DOHH2 (cell line): ENCODE measurements at regions not wholly inside any gene's neighbourhood (a gene's known extent, or its start where the extent isn't known, plus 50 kb on each side); places are given as distances from the start of the nearest gene placed in this dataset.

Experiments used
- H3F3A ChIP-seq: fragments of 200-600 bp; sonication (generic), shearing (Covaris generic); 2 replicates; pipeline ENCODE4 v1.6.0; 2016; ENCODE audit warnings: antibody characterized with exemption, mild to moderate bottlenecking; ENCODE audit not compliant: control insufficient read depth, insufficient read depth
- H3K27ac ChIP-seq: fragments of 200-600 bp; sonication (generic); 2 replicates; pipeline ENCODE4 v1.5.1; 2014; ENCODE audit warnings: low read depth, mild to moderate bottlenecking, low read length, moderate library complexity
- H3K27me3 ChIP-seq: fragments of 200-600 bp; sonication (generic); 2 replicates; pipeline ENCODE4 v1.6.1; 2014; ENCODE audit warnings: mild to moderate bottlenecking, low read length, mixed read lengths; ENCODE audit not compliant: control insufficient read depth
- H3K36me3 ChIP-seq: fragments of 200-600 bp; sonication (generic); 2 replicates; pipeline ENCODE4 v1.6.1; 2014; ENCODE audit warnings: mild to moderate bottlenecking, low read length, moderate library complexity, mixed read lengths; ENCODE audit not compliant: control insufficient read depth
- H3K4me1 ChIP-seq: fragments of 200-600 bp; sonication (generic); 2 replicates; pipeline ENCODE4 v1.6.1; 2014; ENCODE audit warnings: mild to moderate bottlenecking, low read length, mixed read lengths; ENCODE audit not compliant: control insufficient read depth
- H3K4me2 ChIP-seq: fragments of 200-600 bp; sonication (generic); 2 replicates; pipeline ENCODE4 v1.6.0; 2014; ENCODE audit warnings: mild to moderate bottlenecking, low read length, moderate library complexity
- H3K4me3 ChIP-seq: fragments of 200-600 bp; sonication (generic); 2 replicates; pipeline ENCODE4 v1.5.1; 2014; ENCODE audit warnings: mild to moderate bottlenecking, low read length, mixed read lengths
- H3K79me2 ChIP-seq: fragments of 200-600 bp; sonication (generic); 2 replicates; pipeline ENCODE4 v1.6.1; 2014; ENCODE audit warnings: mild to moderate bottlenecking, low read length, mixed read lengths; ENCODE audit not compliant: control insufficient read depth
- H3K9me2 ChIP-seq: fragments of 200-600 bp; sonication (generic); replicated peaks from 2 replicates; pipeline ENCODE4 v1.6.1; 2014; ENCODE audit warnings: mild to moderate bottlenecking, low read length, mixed read lengths; ENCODE audit not compliant: control insufficient read depth
- H3K9me3 ChIP-seq: fragments of 200-600 bp; sonication (generic); 2 replicates; pipeline ENCODE4 v1.6.1; 2014; ENCODE audit warnings: antibody characterized with exemption, low read length, mixed read lengths; ENCODE audit not compliant: control insufficient read depth, insufficient read depth
- H4K20me1 ChIP-seq: fragments of 200-600 bp; sonication (generic); 2 replicates; pipeline ENCODE4 v1.6.0; 2014; ENCODE audit warnings: low read depth, mild to moderate bottlenecking, antibody characterized with exemption, low read length, moderate library complexity; ENCODE audit not compliant: control insufficient read depth, insufficient read depth
- CTCF ChIP-seq: fragments of 200-600 bp; sonication (generic); IDR thresholded peaks from one replicate; pipeline ENCODE4 v1.5.1; 2014; ENCODE audit warnings: antibody characterized with exemption, mild to moderate bottlenecking, low read depth, low read length; ENCODE audit not compliant: poor library complexity, severe bottlenecking
- EZH2phosphoT487 ChIP-seq: fragments of 200-600 bp; sonication (generic); IDR thresholded peaks from 2 replicates; pipeline ENCODE4 v1.6.1; 2017; ENCODE audit warnings: borderline replicate concordance, mild to moderate bottlenecking, antibody characterized with exemption, low read length, moderate library complexity, mixed read lengths

GRCh38 chr20:55555075-55555650, 450.2 kb downstream of the CBLN4 start:
- no peak overlapping the region for H3K27ac ChIP-seq
- H3K9me2 ChIP-seq, result no peaks in the 10 kb centered on the region
- no peaks in the 10 kb centered on the region for H3K9me3 ChIP-seq
- H3K27me3 ChIP-seq, result no peaks in the 10 kb centered on the region
- TF ChIP-seq CTCF (no peak), EZH2phosphoT487 (no peak)
- H3K4me1 ChIP-seq, result no peaks in the 10 kb centered on the region
- no peaks in the 10 kb centered on the region for H4K20me1 ChIP-seq
- no peak overlapping the region for H3K4me2 ChIP-seq
- H3K79me2 ChIP-seq, result no peaks in the 10 kb centered on the region
- no peaks in the 10 kb centered on the region for H3K36me3 ChIP-seq
- H3F3A ChIP-seq, result no peaks in the 10 kb centered on the region
- H3K4me3 ChIP-seq, result no peak overlapping the region

- H3K27ac ChIP-seq, result no peak overlapping the region
- TF ChIP-seq EZH2phosphoT487, result no peak
- TF ChIP-seq CTCF, result no peak
Observed at GRCh38 chr20:55544638-55545037, 460.7 kb downstream of the CBLN4 start.

GRCh38 chr20:55540486-55540885, 464.8 kb downstream of the CBLN4 start:
- Histone ChIP-seq H4K20me1 (no peaks in the 10 kb centered on the region), H3K4me2 (no peak overlapping the region), H3K36me3 (no peaks in the 10 kb centered on the region), H3K4me3 (no peak overlapping the region), H3K27ac (no peak overlapping the region), H3F3A (no peaks in the 10 kb centered on the region), H3K4me1 (no peaks in the 10 kb centered on the region), H3K9me3 (no peaks in the 10 kb centered on the region; the same call in 1 of the 2 replicates), H3K79me2 (no peaks in the 10 kb centered on the region), H3K9me2 (no peaks in the 10 kb centered on the region), H3K27me3 (no peaks in the 10 kb centered on the region)
- TF ChIP-seq EZH2phosphoT487, result no peak
- no peak for TF ChIP-seq CTCF

More at GRCh38 chr20:55544638-55545037, 460.7 kb downstream of the CBLN4 start:
- H3K9me3 ChIP-seq, result no peaks in the 10 kb centered on the region; the same call in 1 of the 2 replicates
- no peaks in the 10 kb centered on the region for H3K4me1 ChIP-seq
- no peaks in the 10 kb centered on the region for H3K36me3 ChIP-seq
- H3F3A ChIP-seq, result no peaks in the 10 kb centered on the region
- H3K4me3 ChIP-seq, result no peak overlapping the region
- H3K27me3 ChIP-seq, result no peaks in the 10 kb centered on the region
- no peaks in the 10 kb centered on the region for H4K20me1 ChIP-seq
- H3K79me2 ChIP-seq, result no peaks in the 10 kb centered on the region
- no peak overlapping the region for H3K4me2 ChIP-seq
- no peaks in the 10 kb centered on the region for H3K9me2 ChIP-seq
